Hypothalamus (tissue), 51 donors: ENCODE measurements at regions not wholly inside any gene's neighbourhood (a gene's known extent, or its start where the extent isn't known, plus 50 kb on each side); places are given as distances from the start of the nearest gene placed in this dataset.
"Not testable (repeated sequence)": the region's sequence is repeated elsewhere in the genome, so short reads cannot be mapped to it uniquely, and the experiment has no call there.

Experiments used
- DNase-seq, 51 donors: peaks; one replicate each; lab custom pipeline; 2025; lab: John Stamatoyannopoulos, UW

DNA sequence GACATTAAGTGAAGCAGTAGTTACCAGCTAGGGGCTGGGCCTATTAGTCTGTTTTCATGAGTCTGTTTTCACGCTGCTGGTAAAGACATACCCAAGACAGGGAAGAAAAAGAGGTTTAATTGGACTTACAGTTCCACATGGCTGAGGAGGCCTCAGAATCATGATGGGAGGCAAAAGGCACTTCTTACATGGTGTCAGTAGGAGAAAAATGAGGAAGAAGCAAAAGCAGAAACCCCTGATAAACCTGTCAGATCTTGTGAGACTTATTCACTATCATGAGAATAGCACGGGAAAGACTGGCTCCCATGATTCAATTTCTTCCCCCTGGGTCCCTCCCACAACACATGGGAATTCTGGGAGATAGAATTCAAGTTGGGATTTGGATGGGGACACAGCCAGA is 108.0 kb upstream of the LNX1 start:
- not testable (repeated sequence) for DNase-seq

DNA sequence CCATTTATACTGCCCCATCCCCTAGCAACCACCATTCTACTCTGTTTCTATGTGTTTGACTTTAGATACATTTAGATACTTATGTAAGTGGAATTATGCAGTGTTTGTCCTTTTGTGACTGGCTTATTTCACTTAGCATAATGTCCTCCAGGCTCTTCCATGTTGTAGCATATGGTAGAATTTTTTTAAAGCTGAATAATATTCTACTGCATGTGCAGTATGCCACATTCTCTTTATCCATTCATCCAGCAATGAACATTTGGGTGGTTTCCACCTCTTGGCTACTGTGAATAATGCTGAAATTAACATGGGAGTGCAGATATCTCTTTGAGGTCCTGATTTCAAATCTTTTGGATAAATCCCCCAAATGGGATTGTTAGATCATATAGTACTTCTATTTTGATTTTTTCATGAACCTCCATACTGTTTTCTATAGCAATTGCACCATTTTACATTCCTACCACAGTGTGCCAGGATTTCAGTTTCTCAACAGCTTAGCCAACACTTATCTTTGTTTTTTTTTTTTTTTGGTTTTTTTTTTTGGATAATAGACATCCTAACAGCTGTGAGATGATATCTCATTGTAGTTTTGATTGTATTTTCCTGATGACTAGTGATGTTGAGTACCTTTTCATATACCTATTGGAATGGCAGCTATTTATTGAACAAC is 105.9 kb upstream of the LNX1 start:
- no peak for DNase-seq

DNA sequence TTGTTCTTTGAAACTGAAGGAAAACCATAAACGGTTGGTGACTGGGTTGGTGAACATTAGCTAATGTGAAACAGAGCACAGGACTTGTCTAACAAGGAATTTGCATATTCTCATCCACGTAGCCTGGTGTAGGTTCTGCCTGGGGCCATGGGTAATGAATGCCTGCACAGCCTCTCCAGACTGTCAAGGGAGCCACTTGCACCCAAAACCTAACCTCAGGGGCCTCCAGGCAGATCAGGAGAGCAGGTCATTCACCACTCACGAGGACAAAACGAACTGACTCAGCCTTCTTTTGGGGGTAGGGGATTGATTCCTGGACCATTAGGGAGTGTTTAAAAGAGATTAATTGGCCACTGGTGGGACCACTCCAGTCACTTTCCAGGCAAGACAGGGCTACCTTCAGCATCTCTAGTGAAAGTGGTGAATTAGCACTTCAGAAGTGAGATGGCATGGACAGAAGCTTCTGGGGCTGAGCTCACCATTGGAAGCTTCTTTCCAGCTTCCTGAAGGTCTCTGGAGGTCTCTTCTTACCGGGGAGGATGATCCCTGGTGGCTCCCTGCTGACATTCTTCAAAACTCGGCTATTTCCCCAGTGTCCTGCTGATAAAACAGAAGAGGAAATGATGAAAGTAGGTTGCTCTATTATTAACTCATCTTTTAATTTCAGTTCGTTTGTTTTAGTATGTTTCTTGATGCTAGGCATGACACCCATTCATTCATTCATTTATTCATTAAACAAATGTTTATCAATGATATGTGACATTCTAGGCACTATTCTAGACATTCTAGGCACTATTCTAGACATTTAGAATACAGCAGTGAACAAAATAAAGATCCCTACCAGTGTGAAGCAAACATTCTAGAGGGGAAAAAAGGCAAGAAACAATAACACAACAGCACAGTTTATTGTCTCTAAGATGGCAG is 104.5 kb upstream of the LNX1 start:
- DNase-seq = no peak

DNA sequence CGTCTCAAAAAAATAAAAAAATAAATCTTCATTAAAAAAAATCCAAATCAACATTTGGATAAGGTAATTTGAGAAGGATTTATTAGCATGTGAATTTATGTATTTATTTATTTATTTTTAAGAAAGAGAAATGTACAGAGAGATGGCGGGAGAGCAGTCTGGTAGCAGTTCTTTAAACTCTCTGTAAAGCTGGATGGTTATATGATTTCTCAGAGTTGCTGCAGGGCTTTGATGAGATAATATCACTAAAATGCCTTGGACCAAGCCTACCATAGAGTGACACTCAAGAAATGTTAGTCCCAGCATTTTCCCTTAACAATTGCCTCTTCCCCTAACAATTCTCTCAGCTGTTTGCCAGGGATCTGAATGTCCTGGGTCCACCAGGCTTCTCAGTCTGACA is 103.4 kb upstream of the LNX1 start:
- no peak for DNase-seq

DNA sequence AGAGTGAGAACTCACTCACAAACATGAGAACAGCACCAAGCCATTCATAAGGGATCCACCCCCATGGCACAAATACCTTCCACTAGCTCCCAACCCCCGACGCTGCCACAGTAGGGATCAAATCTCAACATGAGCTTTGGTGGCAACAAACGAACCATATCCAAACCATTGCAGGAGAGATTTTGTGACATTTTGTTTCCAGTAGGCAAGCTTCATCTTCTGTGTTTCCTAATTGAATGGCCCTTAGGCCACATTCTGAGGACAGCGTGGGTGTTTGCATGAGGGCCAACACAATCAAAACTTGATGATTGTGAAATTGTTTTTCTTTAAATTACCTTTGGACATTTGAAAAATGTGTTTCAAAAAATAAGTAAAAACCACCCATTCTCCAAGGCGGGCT is 102.6 kb upstream of the LNX1 start:
- no peak for DNase-seq

DNA sequence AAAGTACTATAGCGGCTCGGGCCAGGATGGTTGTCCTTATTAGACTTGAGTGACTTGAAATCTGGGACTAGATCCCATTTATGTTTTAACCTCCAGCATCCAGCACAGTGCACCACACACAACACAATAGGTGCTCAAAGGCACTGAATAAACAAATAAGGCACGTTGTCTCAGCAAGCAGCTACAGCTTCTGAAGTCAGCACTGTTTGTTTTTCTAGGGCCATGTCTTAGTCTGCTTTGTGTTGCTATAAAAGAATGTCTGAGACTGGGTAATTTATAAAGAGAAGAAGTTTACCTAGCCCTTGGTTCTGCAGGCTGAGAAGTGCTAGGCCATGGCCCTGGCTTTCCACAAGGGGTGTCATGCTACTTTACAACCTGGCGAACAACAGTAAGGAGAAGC is 102.1 kb upstream of the LNX1 start:
- no peak for DNase-seq

DNA sequence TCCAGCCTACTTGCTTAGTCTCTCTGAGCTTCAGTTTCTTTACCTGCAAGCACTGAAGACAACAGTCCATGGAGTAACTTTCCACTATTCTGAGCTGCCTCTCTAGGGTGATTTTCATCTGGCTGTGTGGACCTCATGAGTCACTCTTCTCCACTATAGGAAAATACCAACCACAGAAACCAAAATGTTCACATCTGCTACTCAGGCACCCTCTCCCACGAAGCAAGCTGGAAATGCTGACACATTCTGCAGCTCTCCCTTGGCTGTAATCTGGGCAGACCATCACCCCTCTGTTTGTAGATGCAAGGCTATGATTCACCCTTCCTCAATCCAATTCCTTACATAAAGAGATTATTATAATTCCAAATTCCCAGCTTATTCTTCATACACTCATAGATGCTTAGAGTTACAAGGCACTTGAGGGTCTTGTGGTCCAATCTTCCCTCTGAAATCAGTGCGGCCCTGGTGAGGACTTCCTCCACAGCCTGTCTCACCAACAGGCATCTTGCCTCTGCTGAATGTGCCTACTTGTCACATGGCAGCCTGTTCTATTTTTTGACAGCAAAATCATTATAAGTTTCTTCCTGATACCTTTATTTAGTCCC is 97.0 kb upstream of the LNX1 start:
- peak in 1 of 51 donors; percentile 37 for DNase-seq

DNA sequence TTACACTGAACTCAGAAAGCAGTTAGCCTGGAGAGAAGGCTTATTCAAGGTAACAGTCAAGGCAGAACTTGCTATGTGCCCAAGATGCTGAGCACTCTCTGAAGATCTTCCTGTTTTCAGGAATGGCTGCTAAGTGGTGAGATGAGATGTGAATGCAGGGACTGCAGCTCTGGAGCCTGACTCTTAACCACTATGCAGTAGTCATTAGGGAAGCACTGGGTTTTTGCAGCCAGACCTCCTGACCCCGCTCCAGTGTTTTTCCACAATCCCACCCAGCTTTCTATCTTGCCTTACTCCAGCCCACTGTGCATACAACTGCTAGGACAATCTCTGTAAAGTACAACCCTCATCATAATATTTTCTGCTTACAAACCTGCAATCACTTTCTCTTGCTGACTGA is 95.2 kb upstream of the LNX1 start:
- DNase-seq = no peak

DNA sequence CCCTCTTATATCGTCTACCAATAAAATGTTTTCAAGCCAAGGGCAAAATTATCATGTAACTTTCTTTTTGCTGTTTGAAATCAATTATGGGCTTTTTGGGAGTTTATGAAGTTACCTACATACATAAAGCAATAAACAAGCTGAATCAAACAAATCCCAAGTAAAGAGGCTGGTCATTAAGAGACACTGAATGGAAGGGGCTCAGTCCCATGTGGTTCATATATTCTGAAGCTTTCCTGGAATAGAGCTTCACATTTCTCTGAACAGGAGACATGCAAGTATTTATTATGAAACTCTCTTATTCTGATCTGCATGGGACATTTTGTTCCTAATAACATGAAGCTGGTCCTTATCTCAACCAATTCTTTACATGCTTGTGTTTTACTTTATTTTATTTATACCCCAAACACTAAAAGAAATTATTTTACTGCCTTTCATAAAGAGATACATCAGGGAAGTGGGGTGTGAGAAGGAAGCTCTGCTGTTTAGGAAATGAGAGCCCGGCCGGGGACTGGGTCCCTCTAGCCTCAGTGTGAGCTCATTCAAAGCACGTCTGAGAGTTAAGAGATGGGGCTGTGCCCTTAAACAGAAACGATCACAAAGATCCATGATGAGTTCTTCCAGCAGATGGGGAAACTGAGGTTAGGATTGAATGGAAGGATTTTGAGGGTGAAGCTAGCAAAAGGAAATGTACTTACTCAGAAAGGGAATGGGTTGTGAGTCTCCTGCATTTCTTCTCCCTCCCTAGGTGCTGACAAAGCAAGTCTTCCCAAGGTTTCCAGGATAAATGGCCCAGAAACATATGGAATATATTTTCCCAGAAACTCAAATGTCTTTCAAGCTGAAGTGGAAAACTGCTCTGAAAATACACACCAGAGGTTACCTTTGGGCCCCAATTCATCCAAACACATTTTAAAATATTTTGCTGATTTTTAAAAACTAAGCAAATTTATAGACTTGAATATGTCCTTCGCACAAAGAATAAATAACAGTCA is 93.1 kb upstream of the LNX1 start:
- no peak for DNase-seq

DNA sequence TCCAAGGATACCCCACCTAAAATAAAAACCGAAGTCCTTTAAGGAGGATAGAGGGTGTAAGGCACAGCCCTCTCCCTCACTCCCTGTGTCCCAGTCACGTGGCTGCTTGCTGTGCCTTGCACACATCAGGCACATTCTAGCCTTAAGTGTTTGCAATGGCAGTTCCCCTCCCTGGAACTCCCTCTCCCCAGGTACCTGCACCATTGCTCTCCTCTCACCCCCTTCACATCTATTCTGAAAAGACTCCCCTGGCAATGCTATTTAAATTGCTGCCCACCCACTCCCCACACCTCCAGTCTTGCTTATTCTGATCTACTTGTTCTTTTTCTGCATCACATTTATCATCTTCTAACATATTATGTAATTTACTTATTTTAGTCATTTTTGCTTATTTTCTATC is 91.6 kb upstream of the LNX1 start:
- DNase-seq = peak in 1 of 51 donors; percentile 1

DNA sequence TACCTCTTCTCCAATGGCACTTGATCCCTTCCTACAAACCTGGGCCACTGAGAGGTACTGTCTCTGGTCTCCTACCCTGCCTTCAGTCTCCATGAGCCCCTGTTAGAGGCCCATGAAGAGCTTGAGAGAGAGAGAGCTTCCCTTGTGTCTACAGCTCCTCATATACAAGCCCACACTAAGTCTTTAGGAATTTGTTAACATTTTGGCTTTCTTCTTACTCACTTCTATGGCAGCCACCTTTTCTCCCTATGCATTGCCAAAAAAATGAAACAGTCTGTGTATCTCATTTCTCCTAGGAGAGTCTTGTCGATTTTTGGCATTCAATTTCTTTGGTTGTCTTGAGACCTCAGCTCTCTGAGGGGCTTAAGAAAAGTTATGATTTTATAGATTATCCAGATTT is 90.9 kb upstream of the LNX1 start:
- DNase-seq = no peak

DNA sequence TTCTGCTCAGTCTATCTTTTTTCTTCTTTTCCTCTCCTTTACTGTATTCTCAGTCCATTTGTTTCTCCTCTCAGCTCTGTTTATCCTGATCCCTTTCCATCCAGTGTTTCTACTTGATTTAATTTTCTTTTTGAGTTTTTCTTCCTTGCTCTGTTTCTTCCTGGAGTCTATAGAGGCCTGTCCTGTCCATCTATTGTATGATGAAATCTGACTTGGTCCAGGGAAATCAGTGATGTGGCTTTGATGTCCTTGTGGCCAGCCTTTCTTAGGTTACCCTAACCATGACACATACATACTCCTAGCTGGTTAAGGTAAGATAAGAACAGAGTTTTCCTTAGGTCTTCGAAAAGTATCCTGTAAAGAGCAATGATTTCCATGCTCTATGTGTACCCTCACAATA is 89.3 kb upstream of the LNX1 start:
- no peak for DNase-seq

DNA sequence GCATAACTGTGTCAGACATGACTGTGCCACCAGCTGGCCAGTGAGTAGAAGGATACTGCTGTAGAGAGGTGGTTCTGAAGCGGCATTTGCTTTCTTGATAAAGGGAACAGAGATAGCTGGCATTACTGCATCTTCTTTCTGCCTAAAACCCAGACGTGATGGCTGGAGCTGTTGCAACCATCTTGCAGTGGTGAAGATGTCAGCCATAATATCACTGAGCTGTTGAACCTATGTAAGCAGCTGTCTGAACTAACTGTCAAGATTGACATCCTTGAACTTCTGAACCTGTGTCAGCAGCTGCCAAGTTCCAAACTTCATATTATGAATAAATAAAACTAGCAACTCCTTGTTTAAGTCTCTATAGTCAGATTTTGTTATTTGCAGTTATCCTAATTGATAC is 88.9 kb upstream of the LNX1 start:
- DNase-seq = no peak

DNA sequence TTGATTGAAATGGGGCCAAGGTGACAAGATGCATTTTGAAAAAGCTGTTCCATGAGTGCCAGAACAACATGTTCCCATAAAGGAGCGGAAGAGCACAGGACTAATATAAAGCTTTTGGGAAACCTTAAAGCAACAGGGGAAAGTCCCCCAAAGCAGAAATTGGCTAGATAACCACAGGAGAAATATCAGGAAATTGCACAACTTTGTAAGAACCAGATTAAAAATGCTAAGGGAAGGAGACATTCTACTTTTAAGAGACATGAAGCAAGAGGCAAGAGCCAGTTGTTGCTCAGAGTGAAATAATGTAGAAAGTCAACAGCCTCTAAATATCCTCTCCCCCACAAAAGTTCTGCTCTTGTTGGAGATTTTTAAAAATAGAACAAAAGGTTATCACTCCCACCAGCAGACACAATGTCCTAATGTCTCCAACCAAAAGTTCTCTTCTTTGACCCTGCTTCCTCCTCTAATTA is 85.2 kb upstream of the LNX1 start:
- no peak for DNase-seq

DNA sequence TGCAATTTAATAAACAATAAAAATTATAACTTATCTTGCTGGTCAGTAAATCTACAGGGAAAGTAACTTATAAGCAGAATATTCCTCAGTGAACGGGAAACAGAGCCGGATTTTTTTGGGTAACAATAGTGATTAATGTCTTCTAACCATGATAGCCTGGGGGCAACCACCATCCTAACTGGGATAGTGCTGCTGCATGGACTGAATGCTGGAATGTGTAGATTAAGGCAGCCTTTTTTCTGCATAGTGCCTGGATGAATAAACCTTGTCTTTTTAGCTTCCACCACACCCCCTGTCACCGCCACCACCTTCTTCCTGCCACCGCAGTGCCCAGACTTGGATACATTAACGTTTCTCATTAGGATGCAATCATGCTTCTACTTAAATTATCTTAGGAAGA is 83.6 kb upstream of the LNX1 start:
- no peak for DNase-seq

DNA sequence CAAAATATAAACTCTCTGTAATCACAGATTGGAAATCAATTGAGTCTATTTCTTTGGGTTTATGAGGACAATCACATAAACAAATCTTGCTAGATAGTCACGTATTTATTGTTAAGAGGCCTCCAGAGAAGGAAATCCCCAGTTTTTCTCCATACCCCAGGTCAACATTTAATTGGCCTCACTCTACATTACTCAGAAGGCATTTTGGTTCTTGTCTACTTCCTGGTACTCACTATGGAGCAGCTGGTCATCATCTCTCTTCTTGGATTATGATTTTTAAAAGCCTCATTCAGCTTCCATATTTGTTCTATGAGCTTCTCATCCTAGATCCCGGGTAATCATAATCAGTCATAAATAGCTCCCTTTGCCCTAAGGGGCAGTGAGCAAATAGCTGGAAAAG is 81.6 kb upstream of the LNX1 start:
- no peak for DNase-seq

DNA sequence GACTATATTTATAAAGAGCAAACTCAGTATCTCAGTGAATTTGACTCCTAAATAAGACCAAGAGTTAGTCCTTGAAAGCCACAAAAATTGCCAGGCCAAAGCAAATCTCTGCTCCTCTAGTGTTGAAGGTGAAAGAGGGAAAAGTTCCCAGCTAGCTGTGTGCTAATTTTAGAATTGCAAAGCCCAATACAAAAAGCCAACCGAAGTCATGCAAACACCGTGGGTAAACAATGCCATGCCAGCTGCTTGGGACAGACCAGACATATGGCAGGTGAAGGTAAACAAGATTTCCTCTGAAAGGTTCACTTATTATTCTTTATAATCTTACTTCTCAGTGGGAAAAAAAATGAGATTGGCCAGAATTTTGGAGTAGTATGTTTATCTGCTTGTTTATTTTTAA is 80.5 kb upstream of the LNX1 start:
- no peak for DNase-seq

DNA sequence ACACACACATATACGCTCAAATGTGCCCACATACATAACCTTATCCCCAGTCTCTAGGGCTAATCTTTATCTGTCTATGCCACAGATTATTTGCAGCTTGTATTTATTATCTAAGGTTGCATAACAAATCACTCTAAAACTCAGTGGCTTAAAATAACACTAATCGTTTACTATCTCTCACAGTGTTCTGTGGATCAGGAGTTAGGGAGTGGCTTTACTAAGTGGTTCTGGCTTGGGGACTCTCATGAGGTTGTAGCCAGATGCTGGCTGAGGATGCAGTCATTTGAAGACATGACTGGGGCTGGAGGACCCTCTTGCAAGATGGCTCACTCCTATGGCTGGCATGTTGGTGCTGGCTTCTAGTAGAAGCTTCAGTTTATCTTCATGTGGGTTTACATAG is 68.5 kb upstream of the LNX1 start:
- DNase-seq = no peak

DNA sequence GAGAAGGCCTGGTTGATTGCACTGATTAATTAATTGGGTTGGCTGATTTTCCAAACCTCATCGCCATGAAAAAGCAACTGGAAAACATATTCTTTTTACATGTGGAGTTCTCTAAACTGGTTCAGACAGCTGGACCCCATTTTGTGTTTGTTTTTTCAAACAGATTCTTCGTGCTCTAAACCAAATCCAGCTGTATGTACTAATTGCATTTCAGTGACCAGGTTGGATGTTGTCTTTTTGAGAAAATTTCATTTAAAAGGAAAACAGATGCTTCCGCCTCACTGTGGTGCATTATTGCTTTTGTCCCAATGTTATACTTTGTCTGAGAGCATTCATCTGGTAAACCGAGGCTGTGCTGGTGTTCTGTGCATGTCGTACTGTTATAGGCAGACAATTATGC is 67.8 kb upstream of the LNX1 start:
- DNase-seq = no peak

DNA sequence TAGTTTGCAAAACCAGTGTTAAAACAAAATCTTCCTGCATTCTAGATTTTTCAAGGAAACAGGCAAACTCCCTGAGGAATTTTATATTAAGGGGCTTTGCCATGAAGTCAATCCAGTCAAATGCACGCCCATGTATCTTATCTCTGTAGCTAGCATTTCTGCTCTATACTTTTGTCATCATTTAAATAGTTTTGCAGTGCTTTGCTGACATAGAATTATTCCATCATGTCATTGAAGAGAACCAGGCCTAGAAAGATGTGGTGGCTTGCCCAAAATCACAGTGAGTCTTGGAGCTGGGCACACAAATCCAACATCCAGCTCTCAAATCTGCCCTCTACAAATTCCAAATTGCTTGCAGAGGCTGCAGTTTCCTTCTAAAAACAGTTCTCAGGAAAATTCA is 66.7 kb upstream of the LNX1 start:
- DNase-seq = no peak
